ENCODE measurements at regions not wholly inside any gene's neighbourhood (a gene's known extent, or its start where the extent isn't known, plus 50 kb on each side); places are given as distances from the start of the nearest gene placed in this dataset.

- TF ChIP-seq GATA3 (IDR thresholded peaks at IDR 0.05; ENCODE audit: low read depth, low read length) (no peak), GATA2 (IDR thresholded peaks at IDR 0.05; ENCODE audit: low read depth, low read length) (no peak)
Observed at GRCh38 chr11:104484804-104485554, 321.0 kb upstream of the PDGFD start.
